Lower lobe of right lung (tissue), 2 donors: ENCODE measurements at regions not wholly inside any gene's neighbourhood (a gene's known extent, or its start where the extent isn't known, plus 50 kb on each side); places are given as distances from the start of the nearest gene placed in this dataset.
A peak's percentile ranks its signal among the peaks of the same experiment; 100 is the strongest.

Experiments used
- ATAC-seq, 2 donors: fragments of 200-7000 bp; cut with Tn5 transposase; one replicate each; pipeline ENCODE4 v1.9.1; 2020 to 2022; ENCODE audit warnings: mild to moderate bottlenecking in 2 of 2, moderate library complexity in 2 of 2
- DNase-seq: peaks from one replicate; pipeline ENCODE4 v3.0.0-alpha.2; 2020
- H3K27ac ChIP-seq: fragments of 200-600 bp; one replicate; pipeline ENCODE4 v1.8.0; 2022
- H3K27me3 ChIP-seq: fragments of 200-600 bp; one replicate; pipeline ENCODE4 v1.8.0; 2022; ENCODE audit warnings: low read depth
- H3K36me3 ChIP-seq: fragments of 200-600 bp; one replicate; pipeline ENCODE4 v1.8.0; 2022; ENCODE audit warnings: mild to moderate bottlenecking
- H3K4me1 ChIP-seq: fragments of 200-600 bp; one replicate; pipeline ENCODE4 v1.8.0; 2022
- H3K4me3 ChIP-seq: fragments of 200-600 bp; one replicate; pipeline ENCODE4 v1.8.0; 2022; ENCODE audit warnings: mild to moderate bottlenecking
- H3K9me3 ChIP-seq: fragments of 200-600 bp; one replicate; pipeline ENCODE4 v1.8.0; 2022
- intact Hi-C: fragments of 100-400 bp; cut with DNase I; formaldehyde crosslinking; loops from one replicate; pipeline ENCODE4 v1.11.0; 2022
- TF ChIP-seq, protein P1 (sequence below): fragments of 200-600 bp; IDR thresholded peaks from one replicate; pipeline ENCODE4 v1.8.0; 2022; ENCODE audit warnings: antibody characterized with exemption, mild to moderate bottlenecking
- donor health status: DM: no; HTN: yes; CAD: no; lungs with severe emphysema.

DNA sequence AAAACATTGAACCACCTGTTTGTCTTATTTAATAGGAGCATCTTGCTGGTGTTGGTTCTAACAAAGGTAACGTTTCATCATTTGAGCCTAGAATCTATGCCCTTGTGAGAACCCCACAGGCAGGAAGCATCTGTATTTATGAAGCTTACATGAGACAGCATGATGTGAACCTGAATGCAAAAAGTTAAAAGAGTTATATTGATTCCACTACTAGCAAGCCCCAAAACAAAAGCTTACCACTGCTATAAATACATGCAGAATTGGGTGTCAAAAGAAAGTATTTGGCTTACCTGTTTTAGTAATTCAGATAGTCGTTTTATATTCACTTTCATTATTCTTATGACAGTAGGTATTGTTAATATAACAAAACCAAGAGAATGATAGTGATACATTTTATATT is 301.2 kb upstream of the ADGRL2 start:
- Histone ChIP-seq H3K27me3 (no peaks in the 10 kb centered on the region), H3K36me3 (no peaks in the 10 kb centered on the region), H3K27ac (no peak overlapping the region), H3K4me3 (no peak overlapping the region), H3K9me3 (no peaks in the 10 kb centered on the region), H3K4me1 (no peaks in the 10 kb centered on the region)
- TF ChIP-seq, protein P1, sequence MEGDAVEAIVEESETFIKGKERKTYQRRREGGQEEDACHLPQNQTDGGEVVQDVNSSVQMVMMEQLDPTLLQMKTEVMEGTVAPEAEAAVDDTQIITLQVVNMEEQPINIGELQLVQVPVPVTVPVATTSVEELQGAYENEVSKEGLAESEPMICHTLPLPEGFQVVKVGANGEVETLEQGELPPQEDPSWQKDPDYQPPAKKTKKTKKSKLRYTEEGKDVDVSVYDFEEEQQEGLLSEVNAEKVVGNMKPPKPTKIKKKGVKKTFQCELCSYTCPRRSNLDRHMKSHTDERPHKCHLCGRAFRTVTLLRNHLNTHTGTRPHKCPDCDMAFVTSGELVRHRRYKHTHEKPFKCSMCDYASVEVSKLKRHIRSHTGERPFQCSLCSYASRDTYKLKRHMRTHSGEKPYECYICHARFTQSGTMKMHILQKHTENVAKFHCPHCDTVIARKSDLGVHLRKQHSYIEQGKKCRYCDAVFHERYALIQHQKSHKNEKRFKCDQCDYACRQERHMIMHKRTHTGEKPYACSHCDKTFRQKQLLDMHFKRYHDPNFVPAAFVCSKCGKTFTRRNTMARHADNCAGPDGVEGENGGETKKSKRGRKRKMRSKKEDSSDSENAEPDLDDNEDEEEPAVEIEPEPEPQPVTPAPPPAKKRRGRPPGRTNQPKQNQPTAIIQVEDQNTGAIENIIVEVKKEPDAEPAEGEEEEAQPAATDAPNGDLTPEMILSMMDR, result no peak
- intact Hi-C loops, result no loop called here
- DNase-seq (no peak), ATAC-seq (no peak)

DNA sequence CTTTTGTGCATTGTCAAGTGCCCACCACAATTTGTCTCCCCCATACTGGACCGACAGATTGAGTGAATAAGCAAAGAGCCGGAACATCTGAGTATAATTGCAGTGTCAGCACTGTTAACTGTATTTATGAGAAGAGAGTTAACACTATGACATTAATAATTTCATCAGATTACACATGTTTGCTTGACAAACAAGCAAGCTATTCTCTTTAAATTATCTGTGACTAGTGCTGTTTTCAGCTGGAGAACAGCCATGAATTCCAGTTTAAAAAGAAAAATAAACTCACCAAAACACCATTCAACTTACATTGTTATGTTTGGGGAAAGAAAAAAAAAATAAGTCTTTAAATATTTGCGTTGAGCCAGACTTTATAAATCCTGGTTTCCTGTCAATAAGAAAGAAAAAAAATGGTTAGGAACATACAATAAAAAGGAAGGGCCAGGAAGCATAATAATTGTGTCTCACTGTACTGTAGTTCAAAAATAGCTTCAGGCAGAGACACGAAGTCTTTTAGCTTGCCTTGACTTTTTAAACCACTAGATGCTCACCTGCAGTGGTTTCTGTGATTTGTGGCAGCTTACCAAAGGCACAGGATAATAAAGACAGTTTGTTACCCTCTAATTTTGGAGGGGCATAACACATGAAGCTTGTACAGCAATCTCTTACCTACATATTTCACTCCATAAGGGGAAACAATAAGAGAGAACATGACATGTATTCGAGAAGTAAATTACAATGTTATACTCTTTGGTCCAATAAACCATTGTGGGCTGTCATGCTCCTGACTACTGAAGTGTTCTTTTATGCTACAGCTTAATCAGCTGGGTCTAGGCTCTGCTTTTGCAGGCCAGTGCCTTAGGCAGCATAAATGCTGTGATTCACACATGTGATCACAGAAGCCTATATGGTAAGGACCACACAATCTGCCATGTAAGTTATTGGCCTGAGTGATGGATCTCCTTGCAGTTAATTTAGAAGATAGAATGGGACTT is 302.0 kb upstream of the ADGRL2 start:
- TF ChIP-seq, protein P1, result no peak
- H3K4me1 ChIP-seq, result peaks cover 5% of the 10 kb centered on the region
- no peak overlapping the region for H3K4me3 ChIP-seq
- no peak overlapping the region for H3K27ac ChIP-seq
- intact Hi-C loops, result no loop called here
- no peaks in the 10 kb centered on the region for H3K27me3 ChIP-seq
- no peaks in the 10 kb centered on the region for H3K9me3 ChIP-seq
- ATAC-seq (no peak), DNase-seq (no peak)
- no peaks in the 10 kb centered on the region for H3K36me3 ChIP-seq

DNA sequence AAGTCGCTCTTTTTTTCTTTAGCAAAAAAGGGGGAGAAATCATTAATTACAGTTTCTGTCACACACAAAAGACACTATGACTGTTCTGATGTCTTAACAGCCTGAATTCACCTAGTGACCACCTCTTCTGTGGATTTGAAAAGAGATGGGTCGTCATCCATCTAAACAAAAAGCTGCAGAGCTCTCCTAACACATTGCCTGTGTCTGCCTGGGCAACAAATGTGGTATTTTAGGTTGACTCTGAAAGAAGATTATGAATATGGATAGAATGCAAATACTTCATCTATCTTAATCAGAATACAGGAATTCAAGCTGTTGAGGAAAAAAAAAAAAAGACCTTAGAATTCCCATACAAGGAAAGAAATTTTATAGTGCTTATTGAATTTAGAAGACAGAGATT is 304.4 kb upstream of the ADGRL2 start:
- no peaks in the 10 kb centered on the region for H3K27me3 ChIP-seq
- TF ChIP-seq, protein P1, result no peak
- ATAC-seq, result no peak

DNA sequence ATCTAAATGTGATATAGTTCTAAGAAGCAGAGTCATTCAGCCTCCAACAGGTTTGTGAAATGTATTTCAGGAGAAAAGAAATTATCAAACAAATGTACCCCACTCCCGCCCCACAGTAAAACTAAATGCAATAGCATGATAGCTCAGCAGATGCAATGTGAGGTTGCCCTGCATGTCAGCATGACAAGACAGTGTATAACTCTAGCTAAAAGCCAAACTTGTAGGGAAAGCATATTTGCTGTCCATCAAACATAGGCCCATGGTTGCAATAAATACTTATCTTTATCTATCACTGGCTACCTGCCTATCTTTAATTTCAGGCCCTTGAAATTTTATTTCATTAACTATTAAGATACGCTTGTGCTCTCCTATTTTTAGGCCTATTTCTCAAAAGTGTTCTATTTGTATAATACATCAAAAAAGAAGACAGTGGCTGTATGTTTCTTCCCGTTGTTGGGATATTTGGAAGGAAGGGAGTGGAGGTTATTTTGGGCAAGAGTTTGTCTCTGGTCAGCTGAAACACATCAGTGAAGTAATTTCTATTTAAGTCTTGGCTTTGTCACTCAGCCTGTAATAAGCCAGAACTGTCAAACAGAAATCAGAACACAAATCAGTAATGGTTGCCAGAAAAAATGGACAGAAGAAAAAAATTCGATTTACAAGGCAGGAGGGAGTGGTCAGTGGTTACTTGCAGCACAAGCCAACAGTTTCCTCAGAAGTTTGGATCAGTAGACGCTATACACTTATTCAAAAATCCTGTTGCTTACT is 307.4 kb upstream of the ADGRL2 start:
- no peak overlapping the region for H3K4me3 ChIP-seq
- peak; percentile 27 to 29 for ATAC-seq
- peak overlapping the region; percentile 39 for H3K27ac ChIP-seq
- DNase-seq, result no peak
- TF ChIP-seq, protein P1, result no peak
- intact Hi-C loops, result no loop called here
- peaks cover 9% of the 10 kb centered on the region for H3K9me3 ChIP-seq
- no peaks in the 10 kb centered on the region for H3K27me3 ChIP-seq
- H3K4me1 ChIP-seq, result peaks cover 12% of the 10 kb centered on the region
- H3K36me3 ChIP-seq, result no peaks in the 10 kb centered on the region

More for the DNA sequence above, 304.4 kb upstream of the ADGRL2 start:
- intact Hi-C loops, result no loop called here
- Histone ChIP-seq H3K36me3 (no peaks in the 10 kb centered on the region), H3K27ac (no peak overlapping the region), H3K9me3 (no peaks in the 10 kb centered on the region), H3K4me1 (peaks cover 12% of the 10 kb centered on the region), H3K4me3 (no peak overlapping the region)
- no peak for DNase-seq

DNA sequence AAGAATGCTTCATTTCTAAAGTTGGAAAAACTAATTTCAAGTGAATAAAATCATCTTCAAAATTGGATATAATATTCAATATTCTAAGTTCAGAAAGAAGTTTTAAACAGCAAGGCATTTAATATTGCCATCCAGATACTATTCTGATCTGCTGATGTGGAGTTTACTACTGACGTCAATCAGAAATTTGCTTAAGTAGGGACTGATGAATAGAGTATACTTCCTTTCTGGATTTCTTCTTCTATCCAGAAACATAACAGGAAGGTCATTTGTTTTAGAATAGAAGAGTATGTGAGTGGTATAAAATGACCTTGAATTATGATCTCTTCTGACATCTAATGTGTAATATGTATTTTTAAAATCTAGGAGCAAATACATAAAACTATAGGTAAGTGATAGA is 308.1 kb upstream of the ADGRL2 start:
- Histone ChIP-seq H3K36me3 (no peaks in the 10 kb centered on the region), H3K4me3 (no peak overlapping the region), H3K9me3 (peaks cover 9% of the 10 kb centered on the region), H3K4me1 (peaks cover 12% of the 10 kb centered on the region), H3K27me3 (no peaks in the 10 kb centered on the region), H3K27ac (no peak overlapping the region)
- intact Hi-C loops, result no loop called here
- DNase-seq, result no peak
- no peak for ATAC-seq
- TF ChIP-seq, protein P1, result no peak
